NCI-H1930 (cell line): ENCODE measurements at regions not wholly inside any gene's neighbourhood (a gene's known extent, or its start where the extent isn't known, plus 50 kb on each side); places are given as distances from the start of the nearest gene placed in this dataset.
A peak's percentile ranks its signal among the peaks of the same experiment; 100 is the strongest.

ENCODE experiments used
- DNase-seq, 2 experiments: peaks; one replicate each; lab custom pipeline; 2025; lab: John Stamatoyannopoulos, UW

DNA sequence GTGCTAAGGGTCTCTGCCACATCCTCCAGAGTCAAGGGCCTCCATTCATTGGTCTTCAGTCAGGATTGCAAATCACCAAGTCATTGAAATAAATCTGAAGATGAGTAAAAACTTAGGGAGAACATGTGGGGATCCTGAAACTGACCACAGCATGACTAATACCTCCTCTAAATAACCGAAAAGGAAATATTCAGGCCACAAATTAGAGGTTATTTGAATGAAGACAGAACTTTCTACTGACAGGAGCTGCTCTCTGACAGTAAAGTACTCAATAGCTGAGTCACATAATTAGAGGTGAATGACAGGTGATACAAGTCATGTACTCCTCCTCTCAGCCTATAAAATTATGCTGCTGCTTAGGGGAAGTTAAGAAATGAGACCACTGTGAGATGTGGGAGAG is 240.2 kb upstream of the F9 start:
- DNase-seq, result no peak

DNA sequence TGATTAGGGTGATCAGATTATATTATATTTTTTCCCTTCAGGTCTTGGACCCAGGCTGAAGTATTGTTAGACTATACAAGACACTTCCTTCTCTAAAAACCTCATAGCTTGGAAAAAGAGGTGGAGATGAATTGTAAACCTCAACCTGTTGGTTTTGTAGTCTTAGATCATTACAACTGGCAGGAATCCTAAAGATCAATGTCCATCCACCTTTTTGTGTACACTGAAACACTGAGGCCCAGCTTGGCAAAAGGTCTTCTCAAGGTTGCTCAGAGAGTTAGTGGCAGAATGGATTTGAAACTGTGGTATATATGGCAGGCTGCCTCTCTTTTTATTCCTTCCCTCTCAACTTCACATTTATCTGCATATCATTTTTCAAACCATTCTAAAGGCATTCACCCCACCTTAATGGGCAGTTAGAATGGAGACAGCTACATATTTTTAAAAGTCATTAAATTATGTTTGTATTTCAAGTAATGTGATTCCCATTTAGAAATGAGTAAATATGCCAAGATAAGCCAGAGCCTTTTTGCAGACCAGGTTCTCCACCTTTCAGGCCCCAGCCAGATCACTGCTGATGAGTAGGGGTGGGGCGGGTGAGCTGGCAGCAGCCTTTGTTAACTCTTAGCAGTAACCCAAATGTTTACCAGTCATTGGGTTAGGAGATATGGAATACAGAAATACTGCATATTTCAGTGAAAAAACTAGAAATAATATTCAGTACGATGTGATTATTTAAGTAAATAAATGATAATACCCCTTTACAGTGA is 243.2 kb upstream of the F9 start:
- no peak for DNase-seq

DNA sequence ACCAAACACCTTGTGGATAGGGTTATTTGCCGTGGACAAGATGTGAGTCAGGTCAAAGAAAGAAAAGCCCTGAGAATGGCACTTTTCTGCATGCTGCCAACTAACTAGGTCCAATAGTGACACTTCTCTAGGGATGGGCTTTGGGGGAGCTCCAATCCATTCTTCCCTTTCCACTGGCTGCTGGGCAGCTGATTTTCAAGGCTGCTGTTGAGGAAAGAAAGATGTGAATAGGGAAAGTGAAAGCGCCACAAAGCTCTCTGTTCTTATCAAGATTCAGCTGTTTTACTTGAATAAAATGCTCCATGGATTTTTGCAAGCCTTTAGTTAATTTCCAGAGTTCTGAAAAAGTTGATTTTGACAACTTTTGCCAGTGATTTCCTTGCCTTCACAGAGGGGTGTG is 244.2 kb upstream of the F9 start:
- no peak for DNase-seq

DNA sequence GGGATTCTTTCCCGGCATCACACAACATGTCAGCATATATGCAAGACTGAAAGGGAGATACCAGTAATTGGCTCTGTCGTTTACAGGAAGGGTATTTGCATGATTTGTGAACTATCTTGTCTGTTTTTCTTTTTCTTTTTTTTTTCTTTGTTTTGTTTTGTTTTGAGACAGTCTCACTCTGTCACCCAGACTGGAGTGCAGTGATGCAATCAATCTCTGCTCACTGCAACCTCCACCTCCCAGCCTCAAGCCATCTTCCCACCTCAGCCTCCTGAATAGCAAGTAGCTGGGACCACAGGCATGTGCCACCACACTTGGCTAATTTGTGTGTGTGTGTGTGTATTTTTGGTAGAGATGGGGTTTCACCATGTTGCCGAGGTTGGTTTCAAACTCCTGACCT is 262.7 kb upstream of the F9 start:
- no peak for DNase-seq

DNA sequence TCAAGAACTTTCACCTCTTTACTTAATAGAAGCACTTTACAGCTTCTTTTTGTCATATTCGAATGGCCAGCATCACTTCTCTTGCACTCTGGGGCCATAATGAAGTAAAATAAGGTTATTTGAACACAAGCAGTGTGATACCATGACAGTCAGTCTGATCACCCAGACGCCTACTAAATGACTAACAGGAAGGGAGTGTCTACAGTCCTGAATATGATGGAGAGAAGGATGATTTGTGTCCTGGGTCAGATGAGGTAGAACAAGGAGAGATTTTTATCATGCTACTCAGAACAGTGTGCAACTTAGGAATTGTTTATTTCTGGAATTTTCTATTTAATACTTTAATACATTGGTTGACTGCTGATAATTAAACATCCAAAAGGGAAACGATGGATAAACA is 284.2 kb upstream of the F9 start:
- DNase-seq, result no peak

DNA sequence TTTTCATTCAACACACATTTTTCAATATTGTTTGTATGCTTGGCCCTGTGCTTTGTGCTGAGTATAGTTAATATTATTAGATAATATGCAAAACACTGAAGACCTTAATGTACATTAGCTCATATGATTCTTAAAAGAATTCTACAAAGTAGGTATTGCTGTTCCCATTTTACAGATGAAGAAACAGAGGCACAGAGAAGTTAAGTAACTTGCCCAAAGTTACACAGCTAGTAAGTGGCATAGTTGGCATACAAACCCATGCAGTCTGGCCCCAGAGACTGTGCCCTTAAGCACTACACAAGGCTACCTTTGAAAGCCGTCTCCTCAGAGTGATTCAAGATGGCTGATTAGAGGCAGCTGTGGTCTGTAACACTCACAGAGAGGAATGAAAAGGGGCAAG is 293.4 kb upstream of the F9 start:
- DNase-seq, result no peak

DNA sequence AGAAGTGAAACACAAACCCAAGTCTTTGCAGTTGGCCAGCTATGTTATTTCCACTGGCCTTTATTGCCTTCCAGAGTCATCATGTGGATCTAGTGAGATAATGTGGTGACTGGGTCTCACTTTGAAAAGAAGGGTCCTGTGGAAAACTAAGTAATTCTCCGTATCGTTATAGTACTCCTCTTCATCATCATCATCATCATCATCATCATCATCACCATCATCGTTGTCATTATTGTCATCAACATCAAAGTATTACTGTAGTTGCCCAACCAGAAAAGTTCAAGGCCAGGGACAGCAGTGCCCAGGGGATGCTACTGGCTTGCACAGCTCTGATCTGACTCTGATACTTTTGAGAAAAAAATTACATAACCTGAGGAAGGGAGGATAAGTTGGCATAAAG is 295.6 kb upstream of the F9 start:
- no peak for DNase-seq

DNA sequence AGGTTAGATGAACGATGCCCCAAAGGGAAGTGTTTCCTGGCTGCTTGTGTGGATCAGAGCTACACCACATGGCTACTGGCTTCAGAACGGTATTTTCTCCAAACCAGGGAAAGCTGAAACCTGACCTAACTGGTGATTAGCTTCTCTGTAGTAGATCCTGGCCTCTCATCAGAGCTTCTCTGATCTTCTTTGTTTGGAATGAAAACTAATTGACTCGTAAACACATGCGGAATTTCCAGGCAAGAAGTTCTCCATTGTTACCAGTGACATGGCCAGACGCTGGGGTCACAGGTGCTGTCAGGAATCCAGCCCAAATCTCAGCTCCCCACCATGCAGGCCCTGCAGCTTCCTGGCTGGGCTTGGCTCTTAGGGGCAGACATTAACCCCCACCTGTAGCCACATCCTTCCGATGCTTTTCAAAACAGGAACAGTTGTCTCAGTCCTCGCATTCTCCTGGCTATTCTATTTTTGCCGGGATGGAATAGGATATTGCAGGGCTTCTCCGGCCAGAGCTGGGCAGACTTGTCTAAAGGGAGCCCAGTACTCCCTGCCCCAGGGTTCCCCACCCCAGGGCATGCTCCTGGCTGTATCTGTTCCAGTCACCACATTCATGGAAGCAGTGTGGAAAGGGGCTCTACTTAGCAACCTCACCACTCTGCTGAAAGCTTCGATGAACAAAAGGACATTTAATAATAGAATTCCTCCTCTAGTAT is 305.4 kb upstream of the F9 start:
- no peak for DNase-seq

DNA sequence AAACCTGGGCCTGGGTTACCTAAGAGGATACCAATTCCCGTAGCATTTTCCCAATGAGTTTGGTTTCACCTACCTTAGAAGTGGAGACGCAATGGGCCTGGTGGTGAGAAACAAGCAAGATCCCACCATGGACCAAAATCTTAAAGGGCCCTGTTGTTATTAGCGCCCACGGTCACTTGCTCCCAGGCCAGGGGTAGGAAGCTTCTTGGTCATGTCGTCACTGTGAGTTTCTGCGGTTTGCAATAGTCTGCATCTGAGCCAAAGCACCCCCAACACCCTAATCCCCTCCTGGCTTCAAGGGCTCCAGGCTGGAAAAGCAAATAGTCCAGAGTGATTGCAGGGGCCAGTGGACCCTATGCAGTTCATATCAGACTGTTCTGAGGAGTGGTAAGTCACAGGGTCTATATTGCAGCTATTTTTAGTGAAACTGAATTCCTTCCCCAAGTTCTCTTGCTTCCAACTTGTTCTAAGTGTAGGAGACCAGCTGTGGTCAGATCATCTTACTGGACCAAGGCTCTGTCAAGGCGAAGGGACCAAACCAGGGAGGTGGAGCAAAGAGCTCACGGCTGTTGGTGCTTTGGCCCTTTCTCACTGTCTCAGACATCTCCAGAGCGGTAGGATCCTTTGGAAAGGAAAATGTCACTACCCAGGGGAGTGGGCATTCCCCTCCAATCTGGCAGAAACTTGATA is 307.9 kb upstream of the F9 start:
- DNase-seq, result no peak

DNA sequence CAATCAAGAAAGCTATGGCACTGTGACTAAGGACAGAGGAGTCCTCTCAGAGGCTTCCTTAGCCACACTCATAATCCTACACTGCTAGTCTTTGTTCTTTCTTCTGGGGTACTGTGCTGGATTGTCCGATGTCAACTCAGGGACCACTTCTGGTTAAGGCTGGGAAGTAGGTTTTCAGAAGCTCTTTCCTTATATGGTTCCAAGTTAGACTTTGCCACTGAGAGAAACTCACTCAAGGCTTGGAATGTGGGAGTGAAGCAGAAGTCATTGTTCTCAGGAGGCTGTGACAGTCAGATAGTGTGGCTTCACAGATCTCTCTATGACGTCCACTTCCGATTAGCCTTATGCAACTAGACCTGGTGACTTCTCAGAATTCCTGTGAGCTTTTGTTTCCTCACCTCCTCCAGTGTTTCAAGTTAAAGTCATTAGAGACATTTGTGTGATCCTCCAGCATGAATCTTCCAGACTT is 317.3 kb upstream of the F9 start:
- DNase-seq, result no peak

DNA sequence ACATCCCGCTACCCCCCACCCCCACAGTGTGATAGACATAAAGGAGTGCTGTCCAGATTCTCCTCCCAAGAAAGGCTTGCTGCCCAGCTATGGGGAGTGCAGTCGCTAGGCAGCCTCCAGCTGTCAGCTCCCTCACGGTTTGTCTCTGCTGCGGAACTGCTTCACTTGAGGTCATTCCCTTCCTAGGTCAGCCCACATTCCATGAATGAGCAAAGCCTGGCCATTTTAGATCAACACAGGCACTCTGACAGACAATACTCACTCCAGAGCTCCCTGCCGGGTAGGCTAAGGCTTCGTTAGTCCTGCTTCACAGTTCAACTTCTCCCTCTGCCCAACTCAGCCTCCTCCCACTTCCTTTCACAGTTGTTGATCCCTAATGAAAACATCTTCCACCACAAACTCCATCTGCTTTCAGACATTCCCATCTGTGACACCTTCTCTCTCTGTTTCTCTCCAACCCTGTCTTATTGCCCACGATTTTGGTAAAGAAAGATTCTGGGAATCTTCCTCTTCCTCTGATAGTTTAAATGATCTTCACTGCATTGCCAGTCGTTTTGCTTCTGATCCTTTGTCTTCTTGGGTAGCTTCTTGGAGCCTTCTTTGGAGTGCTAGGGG is 318.9 kb upstream of the F9 start:
- DNase-seq, result no peak

DNA sequence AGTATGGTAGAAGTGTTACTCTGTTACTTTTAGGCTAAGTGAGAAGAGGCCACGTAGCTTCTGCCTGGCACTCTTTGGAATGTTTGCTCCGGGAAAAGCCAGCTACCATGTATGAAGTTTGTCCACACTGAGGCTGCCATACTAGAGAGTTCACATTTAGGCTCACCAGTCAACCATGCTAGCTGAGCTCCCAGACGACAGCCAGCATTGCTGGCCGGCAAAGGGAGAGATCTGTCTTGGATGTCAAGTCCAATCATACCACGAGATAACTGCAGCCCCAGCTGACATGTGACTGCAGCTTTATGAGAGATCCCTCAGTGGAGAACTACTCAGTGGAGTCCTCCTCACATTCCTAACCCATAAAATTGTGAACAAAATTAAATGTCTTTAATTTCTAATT is 321.2 kb upstream of the F9 start:
- DNase-seq, result no peak

DNA sequence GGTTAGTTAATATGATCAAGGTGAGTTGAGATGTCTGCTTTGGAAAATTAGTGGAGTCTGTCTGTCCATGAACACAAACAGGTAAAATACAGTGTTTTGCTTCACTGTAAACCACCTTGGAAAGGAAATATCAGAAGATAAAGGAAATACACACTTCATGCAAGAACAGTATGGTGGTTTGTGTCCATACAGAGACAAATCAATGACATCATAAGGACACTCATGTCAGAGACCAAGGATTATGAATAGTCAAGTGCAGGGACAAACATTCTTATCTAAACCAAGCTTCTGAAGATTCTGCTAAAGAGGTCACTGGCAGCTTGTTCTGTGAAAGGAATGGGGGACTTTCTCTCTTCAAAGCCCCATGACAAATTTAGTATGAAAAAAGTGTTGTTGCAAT is 322.9 kb upstream of the F9 start:
- DNase-seq, result no peak

DNA sequence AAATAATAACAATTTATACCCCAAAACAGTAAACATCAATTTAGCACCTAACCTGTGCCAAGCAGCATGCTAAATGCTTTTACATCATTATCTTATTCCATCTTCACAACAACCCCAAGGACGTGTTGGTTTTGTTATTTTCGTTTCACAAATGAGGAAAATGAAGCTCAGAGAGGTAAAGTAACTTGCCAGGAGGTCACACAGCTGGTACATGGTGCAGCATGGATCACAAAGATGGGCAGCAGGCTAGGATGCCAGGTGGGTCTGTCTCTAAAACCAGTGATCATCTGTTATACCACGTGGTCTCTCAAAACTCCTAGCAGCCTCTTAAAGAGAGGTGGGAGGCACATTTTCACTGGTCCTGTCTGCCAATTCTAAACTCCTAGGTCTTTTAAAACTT is 323.6 kb upstream of the F9 start:
- DNase-seq, result no peak

DNA sequence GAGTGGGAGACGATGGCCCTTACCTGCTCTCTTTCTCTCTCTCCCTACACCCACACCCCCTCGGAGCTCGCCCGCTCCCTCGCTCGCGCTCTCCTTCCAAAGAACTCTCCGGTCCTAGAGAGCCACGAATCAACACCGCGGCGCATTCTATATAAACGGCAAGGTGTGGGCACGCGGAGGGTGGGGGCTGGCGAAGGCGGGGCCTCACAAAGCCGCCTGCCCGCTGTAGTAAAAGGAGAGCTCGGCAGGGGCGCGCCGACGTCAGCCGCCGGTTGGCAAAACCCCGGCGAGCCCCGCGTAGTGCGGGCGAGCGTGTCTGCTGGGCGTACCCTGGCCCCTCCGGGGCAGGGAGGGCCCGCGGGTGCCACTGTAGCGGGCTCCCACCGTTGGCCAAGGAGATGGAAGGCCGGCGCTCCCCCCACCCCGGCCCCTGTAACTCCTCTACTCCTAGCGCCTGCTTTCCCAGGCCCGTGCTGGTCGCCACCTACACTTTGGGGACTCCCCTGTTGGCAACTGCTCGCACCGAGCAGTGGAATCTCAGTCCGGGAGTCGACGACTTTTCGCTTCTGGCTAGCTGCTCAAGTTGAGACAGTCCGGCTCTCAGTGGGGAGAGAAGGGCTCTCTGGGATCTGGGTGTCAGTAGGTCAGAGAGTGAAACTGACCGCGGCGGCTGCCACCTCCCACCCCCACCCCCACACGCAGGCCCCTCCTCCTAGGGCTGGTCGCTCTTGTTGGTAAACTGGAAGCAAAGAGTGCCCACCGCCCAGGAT is 325.5 kb upstream of the F9 start:
- DNase-seq, result peak; percentile 55 to 76

DNA sequence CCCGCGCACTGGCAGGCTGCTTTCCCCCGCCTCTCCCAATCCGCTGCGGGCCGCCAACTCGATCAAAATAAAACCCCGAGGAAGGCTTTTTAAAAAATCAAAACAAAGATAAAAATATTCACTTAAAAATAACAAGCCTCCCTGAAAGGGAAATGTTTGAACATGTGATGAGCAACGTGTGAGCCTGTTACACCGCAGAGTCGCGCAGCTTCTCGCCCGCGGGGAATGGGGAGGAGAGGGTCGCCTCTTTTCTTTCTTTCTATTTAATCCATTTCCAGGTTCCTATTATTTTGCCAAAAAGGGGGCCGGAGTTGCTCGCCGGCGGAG is 326.0 kb upstream of the F9 start:
- DNase-seq, result no peak

DNA sequence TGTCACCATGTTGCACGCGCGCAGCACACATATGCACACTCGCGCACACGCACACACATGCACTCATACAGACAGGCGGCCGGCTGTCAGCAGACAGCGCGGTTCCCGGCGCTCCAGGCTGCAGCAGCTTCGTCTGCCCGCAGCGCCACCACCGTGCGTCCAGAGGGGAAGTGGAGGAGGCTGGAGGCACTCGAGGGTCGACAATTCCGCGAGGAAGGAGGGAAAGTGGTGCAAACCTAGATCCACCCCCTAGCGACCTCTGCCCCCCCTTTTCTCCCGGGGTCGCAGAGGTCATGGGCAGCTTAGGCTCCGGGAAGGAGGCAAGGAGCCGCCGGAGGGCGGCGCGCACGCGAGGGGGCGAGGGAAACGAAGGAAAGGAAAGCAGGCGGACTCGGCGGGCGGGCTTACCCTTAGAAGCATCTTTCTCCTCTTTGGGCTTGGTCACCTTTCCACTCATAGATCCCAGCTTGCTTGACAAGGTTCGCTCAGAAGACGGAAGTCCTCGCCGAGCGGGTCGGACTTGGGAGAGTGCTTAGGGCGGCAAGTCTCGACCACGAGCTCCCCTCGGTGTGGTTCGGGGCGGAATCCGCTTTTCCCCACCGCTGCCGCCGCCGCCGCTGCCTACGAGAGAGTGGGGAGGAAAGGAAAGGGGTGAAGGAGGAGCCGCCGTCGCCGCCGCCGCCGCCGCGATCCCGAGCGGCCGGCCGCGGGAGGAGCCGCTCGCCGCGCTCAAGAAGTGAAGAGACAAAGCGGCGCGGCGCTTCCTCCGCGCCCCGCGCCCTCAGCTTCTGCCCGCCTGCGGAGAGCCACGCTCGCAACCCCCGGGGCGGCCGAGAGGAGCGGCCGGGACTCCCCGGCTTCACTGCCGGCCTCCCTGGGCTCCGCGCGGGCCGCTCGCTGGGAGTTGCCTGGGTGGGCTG is 326.6 kb upstream of the F9 start:
- DNase-seq, result peak in 1 of 2 experiments; percentile 18

DNA sequence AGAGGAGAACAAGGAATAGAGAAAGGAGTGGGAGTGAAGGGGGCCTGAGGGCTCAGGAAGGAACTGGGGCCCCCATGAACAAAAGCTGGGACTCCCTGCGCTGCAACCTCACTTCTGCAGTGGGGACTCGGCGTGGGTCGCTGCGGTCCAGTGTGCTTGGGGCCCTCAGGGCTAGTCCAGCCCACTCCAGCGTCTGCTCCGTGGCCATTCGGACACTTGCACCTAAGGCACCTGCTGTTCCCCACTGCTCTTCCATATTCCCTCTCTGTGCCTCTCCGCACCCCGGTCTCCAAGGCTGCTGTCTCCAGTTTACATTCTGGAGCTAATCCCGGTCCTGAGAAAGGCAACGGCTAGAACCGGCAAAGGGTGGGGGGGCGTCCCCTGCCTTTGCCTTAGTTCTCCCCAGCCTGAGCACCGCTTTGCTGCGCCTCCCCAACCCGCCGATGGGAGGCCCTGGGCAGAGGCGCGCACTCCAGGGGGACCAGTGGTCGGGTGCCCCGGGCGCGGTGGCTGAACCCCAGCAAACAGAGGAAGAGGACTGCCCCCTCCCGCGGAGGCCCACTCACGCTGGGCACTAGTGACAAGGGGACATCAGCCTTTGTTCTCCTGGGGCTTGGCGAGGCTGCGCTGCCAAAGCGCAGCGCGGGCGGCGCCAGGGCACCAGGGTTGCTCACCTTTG is 327.7 kb upstream of the F9 start:
- no peak for DNase-seq

DNA sequence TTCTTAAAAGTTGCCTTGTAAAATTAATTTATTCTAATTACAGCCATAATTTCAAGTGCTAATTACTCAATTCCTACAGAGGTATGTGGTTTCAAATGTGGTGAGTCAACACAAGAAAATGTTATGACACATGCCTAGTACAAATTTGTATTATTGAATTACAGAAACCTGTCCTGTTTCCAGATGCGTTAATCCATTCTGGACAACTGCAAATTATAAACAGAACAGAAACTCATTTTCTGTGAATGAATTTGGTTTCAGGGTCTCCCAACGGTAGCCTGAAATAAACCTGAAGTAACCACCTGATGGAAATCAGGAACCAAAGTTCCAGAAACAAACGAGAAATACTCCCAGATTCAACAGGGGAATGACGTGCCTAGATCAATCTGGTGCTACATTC is 328.6 kb upstream of the F9 start:
- DNase-seq, result no peak

DNA sequence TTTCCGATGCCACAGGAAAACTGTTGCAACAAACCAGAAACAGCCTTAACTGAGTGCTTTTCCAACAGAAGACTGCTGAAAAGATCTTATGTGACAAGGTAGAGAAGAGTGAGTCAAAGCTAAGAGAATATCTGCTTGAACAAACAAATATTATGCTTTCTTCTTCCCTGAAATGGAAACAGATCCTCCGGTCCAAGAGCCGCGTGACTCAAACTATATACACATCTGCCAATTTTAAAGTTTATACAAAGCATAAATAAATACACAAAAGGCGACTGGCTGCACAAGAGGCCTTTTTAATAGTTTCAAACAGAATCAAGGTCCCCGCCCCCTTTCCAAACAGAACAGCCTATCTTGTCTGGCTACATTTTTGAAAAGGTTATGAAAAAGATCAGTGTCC is 329.7 kb upstream of the F9 start:
- peak in 1 of 2 experiments; percentile 58 for DNase-seq
